Lower leg skin (tissue), 3 donors: ENCODE measurements at regions not wholly inside any gene's neighbourhood (a gene's known extent, or its start where the extent isn't known, plus 50 kb on each side); places are given as distances from the start of the nearest gene placed in this dataset.

Experiments used
- POLR2A ChIP-seq, 2 donors: fragments of 450-650 bp; IDR thresholded peaks; one replicate each; pipeline ENCODE4 v1.6.1; 2016 to 2017; ENCODE audit warnings: antibody characterized with exemption in 2 of 2, mild to moderate bottlenecking in 1 of 2, moderate library complexity in 1 of 2
- TF ChIP-seq, protein P1 (sequence below), 3 donors: fragments of 450-650 bp; IDR thresholded peaks; one replicate each; pipeline ENCODE4 v1.5.1; 2016; ENCODE audit warnings: antibody characterized with exemption in 3 of 3, mild to moderate bottlenecking in 3 of 3, moderate library complexity in 2 of 3

DNA sequence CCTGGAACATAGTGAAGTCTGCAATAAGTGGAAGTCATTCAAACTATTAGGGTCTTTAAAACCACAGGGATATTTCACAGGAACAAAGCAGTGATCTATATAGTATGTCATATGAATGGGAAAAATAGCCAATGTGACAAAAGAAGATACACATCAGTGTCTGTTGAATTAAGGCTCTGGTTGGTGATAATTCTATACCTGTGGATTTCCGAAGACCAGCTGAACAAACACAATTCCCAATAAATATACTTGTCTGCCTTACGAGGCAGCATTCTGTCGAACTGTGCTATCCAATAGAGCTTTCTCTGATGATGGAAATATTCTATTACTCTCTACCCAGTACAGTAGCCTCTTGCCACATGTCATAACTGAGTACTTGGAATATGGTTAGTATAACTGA is 55.9 kb upstream of the CAV2 start:
- TF ChIP-seq, protein P1, sequence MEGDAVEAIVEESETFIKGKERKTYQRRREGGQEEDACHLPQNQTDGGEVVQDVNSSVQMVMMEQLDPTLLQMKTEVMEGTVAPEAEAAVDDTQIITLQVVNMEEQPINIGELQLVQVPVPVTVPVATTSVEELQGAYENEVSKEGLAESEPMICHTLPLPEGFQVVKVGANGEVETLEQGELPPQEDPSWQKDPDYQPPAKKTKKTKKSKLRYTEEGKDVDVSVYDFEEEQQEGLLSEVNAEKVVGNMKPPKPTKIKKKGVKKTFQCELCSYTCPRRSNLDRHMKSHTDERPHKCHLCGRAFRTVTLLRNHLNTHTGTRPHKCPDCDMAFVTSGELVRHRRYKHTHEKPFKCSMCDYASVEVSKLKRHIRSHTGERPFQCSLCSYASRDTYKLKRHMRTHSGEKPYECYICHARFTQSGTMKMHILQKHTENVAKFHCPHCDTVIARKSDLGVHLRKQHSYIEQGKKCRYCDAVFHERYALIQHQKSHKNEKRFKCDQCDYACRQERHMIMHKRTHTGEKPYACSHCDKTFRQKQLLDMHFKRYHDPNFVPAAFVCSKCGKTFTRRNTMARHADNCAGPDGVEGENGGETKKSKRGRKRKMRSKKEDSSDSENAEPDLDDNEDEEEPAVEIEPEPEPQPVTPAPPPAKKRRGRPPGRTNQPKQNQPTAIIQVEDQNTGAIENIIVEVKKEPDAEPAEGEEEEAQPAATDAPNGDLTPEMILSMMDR (IDR thresholded peaks at IDR 0.05), result no peak
- no peak for TF ChIP-seq POLR2A (IDR thresholded peaks at IDR 0.05)
